ENCODE measurements at regions not wholly inside any gene's neighbourhood (a gene's known extent, or its start where the extent isn't known, plus 50 kb on each side); places are given as distances from the start of the nearest gene placed in this dataset.

GRCh38 chr15:45849136-45849535 lies 214.3 kb downstream of the SQOR start:
- H3K36me3 ChIP-seq (ENCODE audit: control insufficient read depth in 2 of 2, insufficient read depth in 2 of 2, low read length in 1 of 2), result no peaks in the 10 kb centered on the region
- no peaks in the 10 kb centered on the region for H3K79me2 ChIP-seq (ENCODE audit: control insufficient read depth, insufficient read depth, low read length)
- ChIA-PET POLR2A (no interaction called here), CTCF (no interaction called here), SMC1A (ENCODE audit: uncharacterized antibody, unreplicated experiment) (interaction anchor here (1.2 kb wide), 1 partner anchor 55 kb away, joined by 4 read pairs; no protein-coding TSS in a partner anchor), RAD21 (ENCODE audit: unreplicated experiment) (no interaction called here)
- BruUV-seq (replicated peaks), result no TSS peak
- H2AFZ ChIP-seq (ENCODE audit: control insufficient read depth, low read depth, low read length), result no peak overlapping the region
- H3K9ac ChIP-seq (ENCODE audit: control insufficient read depth, insufficient read depth, low read length), result no peak overlapping the region
- no peaks in the 10 kb centered on the region; the same call in 2 of the 3 replicates for H3K9me3 ChIP-seq (replicated peaks; ENCODE audit: control insufficient read depth, insufficient read depth, low read length)
- no peak overlapping the region for H3K4me2 ChIP-seq (ENCODE audit: control insufficient read depth, insufficient read depth)
- TF ChIP-seq NKRF (conservative IDR thresholded peaks at IDR 0.05), result no peak
- no peak for TF ChIP-seq BCL11A (IDR thresholded peaks at IDR 0.05; ENCODE audit: low read depth, low read length)
- in situ Hi-C loops (cut with MboI) (no loop called here), intact Hi-C loops (cut with micrococcal nuclease; ENCODE audit: unreplicated experiment) (no loop called here)
- no peak for FAIRE-seq
- H3K27me3 ChIP-seq (replicated peaks in 1 of 2; ENCODE audit: control insufficient read depth in 2 of 2, insufficient read depth in 2 of 2, low read length in 1 of 2), result no peaks in the 10 kb centered on the region
- H3K27ac ChIP-seq (ENCODE audit: control insufficient read depth, insufficient read depth), result no peak overlapping the region
- no peak for DNase-seq (ENCODE audit: low read depth, low spot score)
- ATAC-seq, result no peak
- no peaks in the 10 kb centered on the region for H3K4me1 ChIP-seq (ENCODE audit: control insufficient read depth, insufficient read depth, low read length)
- H3K4me3 ChIP-seq, result no peak overlapping the region
- no peaks in the 10 kb centered on the region for H4K20me1 ChIP-seq (ENCODE audit: control insufficient read depth, insufficient read depth)
- WGBS (ENCODE audit: insufficient coverage, insufficient replicate concordance, low lambda C conversion rate, missing lambda C conversion rate), result 2% methylated on average over 3 of the region's 3 CpGs

- in situ Hi-C loops (cut with MboI) (no loop called here), intact Hi-C loops (cut with micrococcal nuclease; ENCODE audit: unreplicated experiment) (no loop called here)
- WGBS (ENCODE audit: insufficient coverage, insufficient replicate concordance, low lambda C conversion rate, missing lambda C conversion rate), result 18% methylated on average over 6 of the region's 6 CpGs
- ChIA-PET POLR2A (no interaction called here), SMC1A (ENCODE audit: uncharacterized antibody, unreplicated experiment) (interaction anchor here (0.5 kb wide), 1 partner anchor 37 kb away, joined by 4 read pairs; no protein-coding TSS in a partner anchor), RAD21 (ENCODE audit: unreplicated experiment) (no interaction called here), CTCF (no interaction called here)
- no peaks in the 10 kb centered on the region for H3K36me3 ChIP-seq (ENCODE audit: control insufficient read depth in 2 of 2, insufficient read depth in 2 of 2, low read length in 1 of 2)
- H3K79me2 ChIP-seq (ENCODE audit: control insufficient read depth, insufficient read depth, low read length), result no peaks in the 10 kb centered on the region
- H3K27ac ChIP-seq (ENCODE audit: control insufficient read depth, insufficient read depth), result no peak overlapping the region
- H3K4me3 ChIP-seq, result no peak overlapping the region
- no peaks in the 10 kb centered on the region; the same call in 2 of the 3 replicates for H3K9me3 ChIP-seq (replicated peaks; ENCODE audit: control insufficient read depth, insufficient read depth, low read length)
- DNase-seq (ENCODE audit: low read depth, low spot score) (no peak), ATAC-seq (no peak), FAIRE-seq (no peak)
- no peak overlapping the region for H3K9ac ChIP-seq (ENCODE audit: control insufficient read depth, insufficient read depth, low read length)
- H3K4me2 ChIP-seq (ENCODE audit: control insufficient read depth, insufficient read depth), result no peak overlapping the region
- no TSS peak for BruUV-seq (replicated peaks)
- no peaks in the 10 kb centered on the region for H3K27me3 ChIP-seq (replicated peaks in 1 of 2; ENCODE audit: control insufficient read depth in 2 of 2, insufficient read depth in 2 of 2, low read length in 1 of 2)
- no peak for TF ChIP-seq TCF3 (IDR thresholded peaks at IDR 0.05; ENCODE audit: borderline replicate concordance, insufficient read depth, low read depth, low read length)
- TF ChIP-seq SREBF2 (IDR thresholded peaks at IDR 0.05; ENCODE audit: low read length), result no peak
- TF ChIP-seq IRF4 (IDR thresholded peaks at IDR 0.05; ENCODE audit: low read depth, low read length), result no peak
- TF ChIP-seq EED (IDR thresholded peaks at IDR 0.05; ENCODE audit: low read depth), result no peak
- TF ChIP-seq POLR2AphosphoS2 (IDR thresholded peaks at IDR 0.05; ENCODE audit: low read depth, low read length), result no peak
- TF ChIP-seq POLR2A (IDR thresholded peaks at IDR 0.05; ENCODE audit: low read depth, low read length), result no peak
- TF ChIP-seq MYC (IDR thresholded peaks at IDR 0.05; ENCODE audit: insufficient read depth, insufficient read length, insufficient replicate concordance, low read length, severe bottlenecking), result no peak
- no peak for TF ChIP-seq ZSCAN29 (IDR thresholded peaks at IDR 0.05)
- no peak for TF ChIP-seq BCLAF1 (IDR thresholded peaks at IDR 0.05)
- no peak for TF ChIP-seq BMI1 (IDR thresholded peaks at IDR 0.05; ENCODE audit: borderline replicate concordance)
- no peak for TF ChIP-seq PML (IDR thresholded peaks at IDR 0.05; ENCODE audit: low read length)
- no peaks in the 10 kb centered on the region for H3K4me1 ChIP-seq (ENCODE audit: control insufficient read depth, insufficient read depth, low read length)
- no peak overlapping the region for H2AFZ ChIP-seq (ENCODE audit: control insufficient read depth, low read depth, low read length)
- no peaks in the 10 kb centered on the region for H4K20me1 ChIP-seq (ENCODE audit: control insufficient read depth, insufficient read depth)
Measured at GRCh38 chr15:45854455-45855202, 219.8 kb downstream of the SQOR start.

All from GM12878 (cell line).